IMR-90 (cell line): ENCODE measurements at regions not wholly inside any gene's neighbourhood (a gene's known extent, or its start where the extent isn't known, plus 50 kb on each side); places are given as distances from the start of the nearest gene placed in this dataset.

ENCODE experiments used
- ATAC-seq: fragments of 200-7000 bp; cut with Tn5 transposase; 2 replicates; pipeline ENCODE4 v1.9.1; 2020; ENCODE audit warnings: low read depth, mild to moderate bottlenecking, moderate library complexity
- BruUV-seq: library from RNA; stranded (reverse); fragments of 400-500 nt; replicated peaks from 2 replicates; lab custom pipeline; 2021; lab: Mats Ljungman, UMichigan
- CTCF ChIA-PET: fragments of 300-600 bp; formaldehyde crosslinking; extraction: SDS; loops from one replicate; lab custom pipeline; 2021; ENCODE audit warnings: antibody characterized with exemption; lab: Yijun Ruan, JAX
- POLR2A ChIA-PET: fragments of 300-600 bp; sonication (Branson Sonifier 250); formaldehyde crosslinking; loops from one replicate; lab custom pipeline; 2022; ENCODE audit warnings: antibody characterized with exemption; ENCODE audit not compliant: unreplicated experiment; lab: Charles Lee
- DNase-seq: peaks from one replicate; pipeline ENCODE4 v3.0.0; 2013
- H2AFZ ChIP-seq: replicated peaks from 2 replicates; pipeline ENCODE3; 2013; ENCODE audit warnings: low read length, mild to moderate bottlenecking; ENCODE audit not compliant: poor library complexity
- H2AK5ac ChIP-seq: 2 replicates; pipeline ENCODE4 v1.6.1; 2013; ENCODE audit warnings: low read depth, low read length, inconsistent platforms
- H2AK9ac ChIP-seq: replicated peaks from 2 replicates; pipeline ENCODE3; 2013; ENCODE audit warnings: mild to moderate bottlenecking, low read depth, low read length, moderate library complexity; ENCODE audit not compliant: poor library complexity
- H2BK120ac ChIP-seq: 2 replicates; pipeline ENCODE4 v1.6.1; 2013; ENCODE audit warnings: low read depth, low read length, inconsistent platforms
- H2BK15ac ChIP-seq: 3 replicates; pipeline ENCODE4 v1.6.1; 2013; ENCODE audit warnings: low read depth, low read length, inconsistent platforms
- H2BK20ac ChIP-seq: 2 replicates; pipeline ENCODE4 v1.6.1; 2013; ENCODE audit warnings: low read depth, mild to moderate bottlenecking, inconsistent platforms, low read length, moderate library complexity
- H2BK5ac ChIP-seq: 2 replicates; pipeline ENCODE4 v1.6.1; 2013; ENCODE audit warnings: mild to moderate bottlenecking, low read depth, low read length, inconsistent platforms; ENCODE audit not compliant: poor library complexity, severe bottlenecking
- H3K14ac ChIP-seq: replicated peaks from 2 replicates; pipeline ENCODE4 v1.6.1; 2013; ENCODE audit warnings: low read depth, low read length, inconsistent platforms
- H3K18ac ChIP-seq: 2 replicates; pipeline ENCODE4 v1.6.1; 2013; ENCODE audit warnings: low read depth, low read length, control low read depth
- H3K23ac ChIP-seq: 2 replicates; pipeline ENCODE4 v1.6.1; 2013; ENCODE audit warnings: low read depth, low read length, inconsistent platforms
- H3K27ac ChIP-seq: 2 replicates; pipeline ENCODE4 v1.5.1; 2013; ENCODE audit warnings: mild to moderate bottlenecking, control low read depth, low read length; ENCODE audit not compliant: insufficient read depth
- H3K27me3 ChIP-seq: 2 replicates; pipeline ENCODE4 v1.6.1; 2013; ENCODE audit warnings: low read length; ENCODE audit not compliant: control insufficient read depth, insufficient read depth
- H3K36me3 ChIP-seq: 2 replicates; pipeline ENCODE4 v1.6.1; 2013; ENCODE audit warnings: low read length, mixed read lengths; ENCODE audit not compliant: control insufficient read depth, insufficient read depth
- H3K4ac ChIP-seq: 2 replicates; pipeline ENCODE4 v1.6.1; 2013; ENCODE audit warnings: low read depth, low read length, inconsistent platforms
- H3K4me1 ChIP-seq: 2 replicates; pipeline ENCODE4 v1.6.1; 2013; ENCODE audit warnings: low read length, mixed read lengths; ENCODE audit not compliant: control insufficient read depth, insufficient read depth
- H3K4me2 ChIP-seq: 2 replicates; pipeline ENCODE4 v1.6.1; 2013; ENCODE audit warnings: low read depth, mild to moderate bottlenecking, control low read depth, low read length, moderate library complexity
- H3K4me3 ChIP-seq: 2 replicates; pipeline ENCODE4 v1.5.1; 2013; ENCODE audit warnings: low read depth, mild to moderate bottlenecking, control low read depth, low read length, moderate library complexity; ENCODE audit not compliant: insufficient read depth
- H3K56ac ChIP-seq: 2 replicates; pipeline ENCODE4 v1.6.1; 2013; ENCODE audit warnings: low read length, inconsistent platforms; ENCODE audit not compliant: insufficient read depth; ENCODE audit errors: extremely low read depth
- H3K79me1 ChIP-seq, 2 experiments: 2 replicates each; pipeline ENCODE4 v1.6.1; 2013; ENCODE audit warnings: low read length in 2 of 2, inconsistent platforms in 1 of 2, low read depth in 1 of 2
- H3K9ac ChIP-seq: 2 replicates; pipeline ENCODE4 v1.6.1; 2013; ENCODE audit warnings: low read depth, low read length, control low read depth
- H3K9me1 ChIP-seq: 2 replicates; pipeline ENCODE4 v1.6.1; 2013; ENCODE audit warnings: low read length, inconsistent platforms; ENCODE audit not compliant: insufficient read depth
- H3K9me3 ChIP-seq: 2 replicates; pipeline ENCODE4 v1.6.1; 2013; ENCODE audit warnings: low read length; ENCODE audit not compliant: control insufficient read depth, insufficient read depth
- H4K20me1 ChIP-seq: 2 replicates; pipeline ENCODE4 v1.6.1; 2013; ENCODE audit warnings: low read length, inconsistent platforms; ENCODE audit not compliant: insufficient read depth
- H4K5ac ChIP-seq: 2 replicates; pipeline ENCODE4 v1.6.1; 2013; ENCODE audit warnings: mild to moderate bottlenecking, low read depth, low read length, control low read depth
- H4K8ac ChIP-seq, 2 experiments: 2 replicates each; pipeline ENCODE4 v1.6.1; 2013; ENCODE audit warnings: low read depth in 2 of 2, low read length in 2 of 2, control low read depth in 1 of 2, inconsistent platforms in 1 of 2
- H4K91ac ChIP-seq: 2 replicates; pipeline ENCODE4 v1.6.1; 2013; ENCODE audit warnings: low read depth, low read length, inconsistent platforms; ENCODE audit not compliant: insufficient read depth
- BHLHE40 ChIP-seq: fragments of 150-350 bp; IDR thresholded peaks from 2 replicates; pipeline ENCODE4 v1.6.1; 2016; ENCODE audit warnings: mild to moderate bottlenecking, low read depth, low read length
- CEBPB ChIP-seq: IDR thresholded peaks from 2 replicates; pipeline ENCODE4 v1.6.1; 2012; ENCODE audit warnings: low read depth, low read length, improper control_type of control experiment
- CHD1 ChIP-seq: IDR thresholded peaks from 2 replicates; pipeline ENCODE4 v1.6.1; 2012; ENCODE audit warnings: low read depth, low read length, improper control_type of control experiment
- FOS ChIP-seq: fragments of 150-350 bp; IDR thresholded peaks from 2 replicates; pipeline ENCODE4 v1.6.1; 2016; ENCODE audit warnings: low read depth, low read length
- MAFK ChIP-seq: IDR thresholded peaks from 2 replicates; pipeline ENCODE4 v1.6.1; 2012; ENCODE audit warnings: low read depth, low read length, improper control_type of control experiment
- MAZ ChIP-seq: IDR thresholded peaks from 2 replicates; pipeline ENCODE4 v1.6.1; 2012; ENCODE audit warnings: low read depth, mild to moderate bottlenecking, low read length, improper control_type of control experiment, moderate library complexity, borderline replicate concordance
- MXI1 ChIP-seq: IDR thresholded peaks from 2 replicates; pipeline ENCODE4 v1.6.1; 2012; ENCODE audit warnings: low read depth, mild to moderate bottlenecking, low read length, moderate library complexity, borderline replicate concordance
- NFE2L2 ChIP-seq: fragments of 150-350 bp; IDR thresholded peaks from 2 replicates; pipeline ENCODE4 v1.6.1; 2016; ENCODE audit warnings: low read depth, mild to moderate bottlenecking, low read length
- POLR2A ChIP-seq: IDR thresholded peaks from 2 replicates; pipeline ENCODE4 v1.6.1; 2012; ENCODE audit warnings: mild to moderate bottlenecking, low read depth, low read length
- RCOR1 ChIP-seq: IDR thresholded peaks from 2 replicates; pipeline ENCODE4 v1.6.1; 2012; ENCODE audit warnings: mild to moderate bottlenecking, low read length, improper control_type of control experiment; ENCODE audit not compliant: insufficient replicate concordance
- RFX5 ChIP-seq: IDR thresholded peaks from 2 replicates; pipeline ENCODE4 v1.8.0; 2012; ENCODE audit warnings: low read depth, mild to moderate bottlenecking, low read length, moderate library complexity
- SMC3 ChIP-seq: fragments of 150-350 bp; IDR thresholded peaks from 2 replicates; pipeline ENCODE4 v1.6.1; 2016; ENCODE audit warnings: low read depth, mild to moderate bottlenecking, antibody characterized with exemption, low read length, moderate library complexity
- WGBS, 2 experiments: methylation state at CpG; one replicate each; pipeline versions ENCODE4 v1.1.5 to v1.1.7; 2013; ENCODE audit warnings: missing lambda C conversion rate in 2 of 2; ENCODE audit not compliant: insufficient read length in 1 of 2; ENCODE audit errors: extremely low coverage in 2 of 2; 5-methylcytosine and 5-hydroxymethylcytosine counted together
- dilution Hi-C: fragments of 300-500 bp; cut with HindIII; formaldehyde crosslinking; loops from one replicate; pipeline ENCODE4 v1.14.3; 2018; ENCODE audit warnings: low sequenced_read_pairs; ENCODE audit not compliant: unreplicated experiment
- in situ Hi-C: fragments of 300-500 bp; cut with MboI; formaldehyde crosslinking; loops from 3 replicates; pipeline ENCODE4 v1.14.3; 2019; ENCODE audit warnings: low sequenced_read_pairs, inconsistent platforms, mixed read lengths
- intact Hi-C: fragments of 100-400 bp; cut with micrococcal nuclease; formaldehyde crosslinking; loops from 2 replicates; pipeline ENCODE4 v1.10.0; 2022
- TF ChIP-seq, protein P1 (sequence below): fragments of 150-350 bp; IDR thresholded peaks from 2 replicates; pipeline ENCODE4 v1.6.1; 2017; ENCODE audit warnings: mild to moderate bottlenecking, antibody characterized with exemption, low read length, low read depth
- TF ChIP-seq, protein P2 (sequence below): conservative IDR thresholded peaks from 2 replicates; pipeline ENCODE4 v1.5.1; 2012; ENCODE audit warnings: mild to moderate bottlenecking, low read depth, low read length, improper control_type of control experiment

DNA sequence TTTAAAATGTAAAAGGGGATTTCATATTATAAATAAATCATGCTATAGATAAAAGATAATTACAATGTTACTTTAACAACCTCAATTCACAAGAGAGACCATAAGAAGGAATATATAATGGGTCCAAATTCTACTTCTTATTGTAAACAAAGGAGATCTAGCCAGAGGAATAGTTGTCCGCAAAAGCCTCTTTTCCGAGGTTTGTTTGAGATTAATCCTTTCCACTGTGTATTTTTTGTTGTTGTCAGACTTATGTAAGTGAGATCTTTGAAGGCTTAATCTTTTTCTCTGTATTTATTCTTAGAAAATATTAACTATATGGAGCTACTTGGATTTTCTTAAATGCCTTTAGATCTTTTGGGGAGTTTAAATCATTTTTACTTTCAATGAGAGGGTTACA lies 1299.3 kb upstream of the WWC1 start:
- no peak for ATAC-seq
- POLR2A ChIA-PET: no interaction called here
- H2BK15ac ChIP-seq: no peak overlapping the region
- H3K9me3 ChIP-seq: peaks cover 7% of the 10 kb centered on the region
- H3K9me1 ChIP-seq: no peaks in the 10 kb centered on the region
- H3K27ac ChIP-seq: no peak overlapping the region
- no peak overlapping the region for H2BK20ac ChIP-seq
- no peak overlapping the region for H3K18ac ChIP-seq
- in situ Hi-C loops (no loop called here), intact Hi-C loops (no loop called here), dilution Hi-C loops (no loop called here)
- H4K5ac ChIP-seq: no peak overlapping the region
- H4K8ac ChIP-seq: no peak overlapping the region
- H3K14ac ChIP-seq: no peak overlapping the region
- CTCF ChIA-PET: no interaction called here
- no peaks in the 10 kb centered on the region for H4K20me1 ChIP-seq
- no peak overlapping the region for H3K4ac ChIP-seq
- H3K4me3 ChIP-seq: no peak overlapping the region
- H2AFZ ChIP-seq: no peak overlapping the region
- H3K36me3 ChIP-seq: no peaks in the 10 kb centered on the region
- BruUV-seq: no TSS peak
- no peak overlapping the region for H3K56ac ChIP-seq
- WGBS, 2 experiments: no CpG with 5 or more reads among the region's 2 CpGs
- no peak overlapping the region for H2BK120ac ChIP-seq
- no peak overlapping the region for H4K91ac ChIP-seq
- H3K4me1 ChIP-seq: no peaks in the 10 kb centered on the region
- H3K4me2 ChIP-seq: no peak overlapping the region
- H2BK5ac ChIP-seq: no peak overlapping the region
- H2AK9ac ChIP-seq: no peak overlapping the region
- no peak overlapping the region for H3K23ac ChIP-seq
- no peak for TF ChIP-seq CEBPB
- no peak for TF ChIP-seq RCOR1
- TF ChIP-seq, protein P1, sequence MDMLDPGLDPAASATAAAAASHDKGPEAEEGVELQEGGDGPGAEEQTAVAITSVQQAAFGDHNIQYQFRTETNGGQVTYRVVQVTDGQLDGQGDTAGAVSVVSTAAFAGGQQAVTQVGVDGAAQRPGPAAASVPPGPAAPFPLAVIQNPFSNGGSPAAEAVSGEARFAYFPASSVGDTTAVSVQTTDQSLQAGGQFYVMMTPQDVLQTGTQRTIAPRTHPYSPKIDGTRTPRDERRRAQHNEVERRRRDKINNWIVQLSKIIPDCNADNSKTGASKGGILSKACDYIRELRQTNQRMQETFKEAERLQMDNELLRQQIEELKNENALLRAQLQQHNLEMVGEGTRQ: no peak
- TF ChIP-seq MAZ: no peak
- no peak for TF ChIP-seq SMC3
- no peak for TF ChIP-seq MXI1
- TF ChIP-seq, protein P2, sequence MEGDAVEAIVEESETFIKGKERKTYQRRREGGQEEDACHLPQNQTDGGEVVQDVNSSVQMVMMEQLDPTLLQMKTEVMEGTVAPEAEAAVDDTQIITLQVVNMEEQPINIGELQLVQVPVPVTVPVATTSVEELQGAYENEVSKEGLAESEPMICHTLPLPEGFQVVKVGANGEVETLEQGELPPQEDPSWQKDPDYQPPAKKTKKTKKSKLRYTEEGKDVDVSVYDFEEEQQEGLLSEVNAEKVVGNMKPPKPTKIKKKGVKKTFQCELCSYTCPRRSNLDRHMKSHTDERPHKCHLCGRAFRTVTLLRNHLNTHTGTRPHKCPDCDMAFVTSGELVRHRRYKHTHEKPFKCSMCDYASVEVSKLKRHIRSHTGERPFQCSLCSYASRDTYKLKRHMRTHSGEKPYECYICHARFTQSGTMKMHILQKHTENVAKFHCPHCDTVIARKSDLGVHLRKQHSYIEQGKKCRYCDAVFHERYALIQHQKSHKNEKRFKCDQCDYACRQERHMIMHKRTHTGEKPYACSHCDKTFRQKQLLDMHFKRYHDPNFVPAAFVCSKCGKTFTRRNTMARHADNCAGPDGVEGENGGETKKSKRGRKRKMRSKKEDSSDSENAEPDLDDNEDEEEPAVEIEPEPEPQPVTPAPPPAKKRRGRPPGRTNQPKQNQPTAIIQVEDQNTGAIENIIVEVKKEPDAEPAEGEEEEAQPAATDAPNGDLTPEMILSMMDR: no peak
- no peak for TF ChIP-seq CHD1
- TF ChIP-seq FOS: no peak
- no peak for TF ChIP-seq NFE2L2
- TF ChIP-seq RFX5: no peak
- TF ChIP-seq MAFK: no peak
- no peak for TF ChIP-seq POLR2A
- no peak for TF ChIP-seq BHLHE40
- no peaks in the 10 kb centered on the region for H3K79me1 ChIP-seq
- no peak for DNase-seq
- no peak overlapping the region for H3K9ac ChIP-seq
- H2AK5ac ChIP-seq: no peak overlapping the region
- no peaks in the 10 kb centered on the region for H3K27me3 ChIP-seq
